ENCODE measurements at regions not wholly inside any gene's neighbourhood (a gene's known extent, or its start where the extent isn't known, plus 50 kb on each side); places are given as distances from the start of the nearest gene placed in this dataset.
"Not testable (repeated sequence)": the region's sequence is repeated elsewhere in the genome, so short reads cannot be mapped to it uniquely, and the experiment has no call there.

GRCh38 chr19:34084396-34085145 lies 87.7 kb upstream of the LSM14A start:
- H3K4me3 ChIP-seq (ENCODE audit: low read depth, low read length) = no peak overlapping the region
- TF ChIP-seq CTCF (IDR thresholded peaks at IDR 0.05; ENCODE audit: low read depth, low read length, missing control alignments) = no peak
- no peak for DNase-seq (ENCODE audit: low read depth)

- no peak overlapping the region for H3K4me3 ChIP-seq (ENCODE audit: low read depth, low read length)
- no peak for DNase-seq (ENCODE audit: low read depth)
- no peak for TF ChIP-seq CTCF (IDR thresholded peaks at IDR 0.05; ENCODE audit: low read depth, low read length, missing control alignments)
These were observed 87.0 kb upstream of the LSM14A start for GRCh38 chr19:34085336-34085735.

- DNase-seq (ENCODE audit: low read depth) = no peak
- no peak overlapping the region for H3K4me3 ChIP-seq (ENCODE audit: low read depth, low read length)
- TF ChIP-seq CTCF (IDR thresholded peaks at IDR 0.05; ENCODE audit: low read depth, low read length, missing control alignments) = no peak
These were observed 84.0 kb upstream of the LSM14A start for GRCh38 chr19:34088292-34088691.

- no peak overlapping the region for H3K4me3 ChIP-seq (ENCODE audit: low read depth, low read length)
- no peak for TF ChIP-seq CTCF (IDR thresholded peaks at IDR 0.05; ENCODE audit: low read depth, low read length, missing control alignments)
- DNase-seq (ENCODE audit: low read depth) = no peak
These were observed 82.7 kb upstream of the LSM14A start for GRCh38 chr19:34089566-34089965.

- no peak for TF ChIP-seq CTCF (IDR thresholded peaks at IDR 0.05; ENCODE audit: low read depth, low read length, missing control alignments)
- no peak overlapping the region for H3K4me3 ChIP-seq (ENCODE audit: low read depth, low read length)
- no peak for DNase-seq (ENCODE audit: low read depth)
These were observed 77.3 kb upstream of the LSM14A start for GRCh38 chr19:34094960-34095359.

GRCh38 chr19:34095411-34095810 lies 76.9 kb upstream of the LSM14A start:
- not testable (repeated sequence) for H3K4me3 ChIP-seq (ENCODE audit: low read depth, low read length)

GRCh38 chr19:34096020-34096915 lies 76.0 kb upstream of the LSM14A start:
- peak; percentile 4 for DNase-seq (ENCODE audit: low read depth)
- H3K4me3 ChIP-seq (ENCODE audit: low read depth, low read length) = no peak overlapping the region
- peak; percentile 43 for TF ChIP-seq CTCF (IDR thresholded peaks at IDR 0.05; ENCODE audit: low read depth, low read length, missing control alignments)

More at GRCh38 chr19:34095411-34095810, 76.9 kb upstream of the LSM14A start:
- not testable (repeated sequence) for DNase-seq (ENCODE audit: low read depth)

Data from GM12864 (cell line).